Ascending aorta (tissue), 2 donors: ENCODE measurements at regions not wholly inside any gene's neighbourhood (a gene's known extent, or its start where the extent isn't known, plus 50 kb on each side); places are given as distances from the start of the nearest gene placed in this dataset.
"Not testable (repeated sequence)": the region's sequence is repeated elsewhere in the genome, so short reads cannot be mapped to it uniquely, and the experiment has no call there.

Experiments used
- DNase-seq, 2 donors: peaks; one replicate each; pipeline ENCODE4 v3.0.0-alpha.2; 2019; ENCODE audit warnings: low spot score in 2 of 2
- H3K27ac ChIP-seq, 2 donors: fragments of 200-600 bp; sonication (generic); one replicate each; pipeline ENCODE4 v1.5.1; 2016 to 2017; ENCODE audit warnings: mild to moderate bottlenecking in 1 of 2
- H3K27me3 ChIP-seq: fragments of 200-600 bp; sonication (generic); one replicate; pipeline ENCODE4 v1.5.1; 2017
- H3K36me3 ChIP-seq, 2 donors: fragments of 200-600 bp; sonication (generic); one replicate each; pipeline ENCODE4 v1.5.1; 2016
- H3K4me1 ChIP-seq, 2 donors: fragments of 200-600 bp; sonication (generic); one replicate each; pipeline ENCODE4 v1.5.1; 2016 to 2017; ENCODE audit warnings: mild to moderate bottlenecking in 1 of 2
- H3K4me3 ChIP-seq, 2 donors: fragments of 200-600 bp; sonication (generic); one replicate each; pipeline ENCODE4 v1.5.1; 2016 to 2017; ENCODE audit warnings: mild to moderate bottlenecking in 1 of 2
- H3K9me3 ChIP-seq, 2 donors: fragments of 200-600 bp; sonication (generic); one replicate each; pipeline ENCODE4 v1.5.1; 2016
- CTCF ChIP-seq, 3 experiments: fragments of 200-600 bp in 2 of 3; fragments of 450-650 bp in 1 of 3; sonication (generic) in 2 of 3; IDR thresholded peaks; one replicate each; pipeline ENCODE4 v1.5.1; 2016 to 2019; ENCODE audit warnings: antibody characterized with exemption in 3 of 3, mild to moderate bottlenecking in 1 of 3, moderate library complexity in 1 of 3
- intact Hi-C: fragments of 100-400 bp; cut with DNase I; formaldehyde crosslinking; loops from one replicate; pipeline ENCODE4 v1.15.1; 2023

GRCh38 chr13:79853251-79853650 lies 372.3 kb downstream of the NDFIP2 start:
- no peak overlapping the region for H3K4me3 ChIP-seq
- H3K4me1 ChIP-seq: no peaks in the 10 kb centered on the region
- no peaks in the 10 kb centered on the region for H3K9me3 ChIP-seq
- no peak overlapping the region for H3K27ac ChIP-seq
- no peaks in the 10 kb centered on the region for H3K36me3 ChIP-seq
- no peak for DNase-seq
- intact Hi-C loops: no loop called here
- no peaks in the 10 kb centered on the region for H3K27me3 ChIP-seq
- TF ChIP-seq CTCF (IDR thresholded peaks at IDR 0.05): no peak

- intact Hi-C loops: no loop called here
- Histone ChIP-seq H3K4me3 (no peak overlapping the region), H3K36me3 (no peaks in the 10 kb centered on the region), H3K4me1 (peaks cover 0 to 3% of the 10 kb centered on the region in 2 donors), H3K27me3 (no peaks in the 10 kb centered on the region), H3K9me3 (no peaks in the 10 kb centered on the region), H3K27ac (no peak overlapping the region)
- no peak for DNase-seq
- TF ChIP-seq CTCF (IDR thresholded peaks at IDR 0.05): no peak
Observed at GRCh38 chr13:79851318-79851717, 370.4 kb downstream of the NDFIP2 start.

- Histone ChIP-seq H3K27me3 (no peaks in the 10 kb centered on the region), H3K36me3 (no peaks in the 10 kb centered on the region), H3K4me3 (no peak overlapping the region), H3K9me3 (no peaks in the 10 kb centered on the region), H3K4me1 (peaks cover 0 to 3% of the 10 kb centered on the region in 2 donors), H3K27ac (peak overlapping the region in 1 of 2 donors; percentile 3)
- TF ChIP-seq CTCF (IDR thresholded peaks at IDR 0.05): no peak
- intact Hi-C loops: no loop called here
- no peak for DNase-seq
Observed at GRCh38 chr13:79847882-79848592, 367.1 kb downstream of the NDFIP2 start.

- H3K4me3 ChIP-seq: no peak overlapping the region
- no peaks in the 10 kb centered on the region for H3K36me3 ChIP-seq
- peaks cover 0 to 3% of the 10 kb centered on the region in 2 donors for H3K4me1 ChIP-seq
- no peaks in the 10 kb centered on the region for H3K27me3 ChIP-seq
- H3K27ac ChIP-seq: no peak overlapping the region
- no peaks in the 10 kb centered on the region for H3K9me3 ChIP-seq
- DNase-seq: no peak
- TF ChIP-seq CTCF (IDR thresholded peaks at IDR 0.05): no peak
- intact Hi-C loops: no loop called here
Observed at GRCh38 chr13:79846386-79846785, 365.4 kb downstream of the NDFIP2 start.

- no peak overlapping the region for H3K4me3 ChIP-seq
- DNase-seq: no peak
- TF ChIP-seq CTCF (IDR thresholded peaks at IDR 0.05): no peak
- intact Hi-C loops: no loop called here
- H3K9me3 ChIP-seq: no peaks in the 10 kb centered on the region
- no peak overlapping the region for H3K27ac ChIP-seq
- H3K4me1 ChIP-seq: no peaks in the 10 kb centered on the region
- no peaks in the 10 kb centered on the region for H3K27me3 ChIP-seq
- H3K36me3 ChIP-seq: no peaks in the 10 kb centered on the region
Observed at GRCh38 chr13:79837741-79838450, 356.9 kb downstream of the NDFIP2 start.

GRCh38 chr13:79836121-79836520 lies 355.2 kb downstream of the NDFIP2 start:
- H3K9me3 ChIP-seq, H3K4me3 ChIP-seq, DNase-seq, H3K4me1 ChIP-seq, intact Hi-C loops, H3K27ac ChIP-seq, H3K36me3 ChIP-seq, H3K27me3 ChIP-seq: not testable (repeated sequence)
